Stimulated activated CD4-positive, alpha-beta T cell treated with anti-CD3 and anti-CD28 coated beads, Interleukin-4, amount 100 ng/mL, for 48 hours (primary cell): ENCODE measurements at regions not wholly inside any gene's neighbourhood (a gene's known extent, or its start where the extent isn't known, plus 50 kb on each side); places are given as distances from the start of the nearest gene placed in this dataset.
"Not testable (repeated sequence)": the region's sequence is repeated elsewhere in the genome, so short reads cannot be mapped to it uniquely, and the experiment has no call there.

Experiments used
- DNase-seq, 2 donors: peaks; one replicate each; pipeline ENCODE4 v3.0.0-alpha.2; 2020; ENCODE audit warnings: low read depth in 2 of 2

GRCh38 chr1:115534106-115534505 lies 107.7 kb upstream of the VANGL1 start:
- no peak for DNase-seq

- no peak for DNase-seq
These were observed 110.0 kb upstream of the VANGL1 start for GRCh38 chr1:115531631-115532264.

GRCh38 chr1:115530407-115530806 lies 111.4 kb upstream of the VANGL1 start:
- DNase-seq = no peak

GRCh38 chr1:115529216-115529897 lies 112.4 kb upstream of the VANGL1 start:
- no peak for DNase-seq

GRCh38 chr1:115528336-115528735 lies 113.4 kb upstream of the VANGL1 start:
- not testable (repeated sequence) for DNase-seq

GRCh38 chr1:115527746-115528145 lies 114.0 kb upstream of the VANGL1 start:
- DNase-seq = no peak

- DNase-seq = no peak
These were observed 114.9 kb upstream of the VANGL1 start for GRCh38 chr1:115526900-115527299.

- DNase-seq = no peak
These were observed 117.5 kb upstream of the VANGL1 start for GRCh38 chr1:115524236-115524635.

- DNase-seq = no peak
These were observed 119.4 kb upstream of the VANGL1 start for GRCh38 chr1:115522386-115522785.

- no peak for DNase-seq
These were observed 126.5 kb upstream of the VANGL1 start for GRCh38 chr1:115515270-115515669.

- not testable (repeated sequence) for DNase-seq
These were observed 131.5 kb upstream of the VANGL1 start for GRCh38 chr1:115510226-115510625.

GRCh38 chr1:115507901-115508300 lies 133.9 kb upstream of the VANGL1 start:
- no peak for DNase-seq

- DNase-seq = no peak
These were observed 134.7 kb upstream of the VANGL1 start for GRCh38 chr1:115506924-115507589.

GRCh38 chr1:115506518-115506917 lies 135.3 kb upstream of the VANGL1 start:
- no peak for DNase-seq

- DNase-seq = no peak
These were observed 136.6 kb upstream of the VANGL1 start for GRCh38 chr1:115505148-115505571.

- DNase-seq = not testable (repeated sequence)
These were observed 139.6 kb upstream of the VANGL1 start for GRCh38 chr1:115502183-115502582.

- DNase-seq = no peak
These were observed 140.3 kb upstream of the VANGL1 start for GRCh38 chr1:115501476-115501875.

- no peak for DNase-seq
These were observed 142.5 kb upstream of the VANGL1 start for GRCh38 chr1:115499253-115499652.

GRCh38 chr1:115496904-115497527 lies 144.8 kb upstream of the VANGL1 start:
- no peak for DNase-seq

- DNase-seq = no peak
These were observed 146.1 kb upstream of the VANGL1 start for GRCh38 chr1:115495625-115496024.

GRCh38 chr1:115495111-115495510 lies 146.7 kb upstream of the VANGL1 start:
- no peak for DNase-seq

- no peak for DNase-seq
These were observed 147.9 kb upstream of the VANGL1 start for GRCh38 chr1:115493834-115494233.

- no peak for DNase-seq
These were observed 148.9 kb upstream of the VANGL1 start for GRCh38 chr1:115492880-115493279.
